HL-60 (cell line): ENCODE measurements at regions not wholly inside any gene's neighbourhood (a gene's known extent, or its start where the extent isn't known, plus 50 kb on each side); places are given as distances from the start of the nearest gene placed in this dataset.

Experiments used
- GABPA ChIP-seq: IDR thresholded peaks from 2 replicates; pipeline ENCODE4 v1.6.1; 2012; ENCODE audit warnings: low read depth
- POLR2AphosphoS5 ChIP-seq: IDR thresholded peaks from 2 replicates; pipeline ENCODE4 v1.6.1; 2012; ENCODE audit warnings: low read depth
- TF ChIP-seq, protein P1 (sequence below): IDR thresholded peaks from one replicate; pipeline ENCODE4 v1.5.1; 2011; ENCODE audit warnings: low read length, control low read depth, inconsistent platforms; ENCODE audit not compliant: insufficient read depth

DNA sequence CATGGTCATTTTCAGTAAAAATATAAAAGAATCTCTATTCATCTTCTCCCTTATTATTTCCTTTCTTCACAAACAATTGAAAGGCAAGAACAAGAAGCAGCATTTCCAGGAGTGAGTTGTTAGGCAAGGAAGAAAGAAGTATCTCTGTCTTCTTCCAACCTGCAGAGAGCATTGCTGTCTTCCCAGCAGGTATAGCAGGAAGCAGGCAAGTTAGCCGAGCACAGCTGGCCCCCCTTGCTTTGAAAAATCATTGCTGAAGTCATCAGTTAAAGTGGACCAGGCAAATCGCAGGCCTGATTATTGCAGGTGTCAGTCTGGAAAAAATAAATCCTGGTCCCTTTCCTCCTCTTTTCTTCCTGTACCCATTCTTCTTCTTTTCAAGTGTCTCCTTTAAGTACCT lies 353.1 kb upstream of the BRINP1 start:
- TF ChIP-seq, protein P1, sequence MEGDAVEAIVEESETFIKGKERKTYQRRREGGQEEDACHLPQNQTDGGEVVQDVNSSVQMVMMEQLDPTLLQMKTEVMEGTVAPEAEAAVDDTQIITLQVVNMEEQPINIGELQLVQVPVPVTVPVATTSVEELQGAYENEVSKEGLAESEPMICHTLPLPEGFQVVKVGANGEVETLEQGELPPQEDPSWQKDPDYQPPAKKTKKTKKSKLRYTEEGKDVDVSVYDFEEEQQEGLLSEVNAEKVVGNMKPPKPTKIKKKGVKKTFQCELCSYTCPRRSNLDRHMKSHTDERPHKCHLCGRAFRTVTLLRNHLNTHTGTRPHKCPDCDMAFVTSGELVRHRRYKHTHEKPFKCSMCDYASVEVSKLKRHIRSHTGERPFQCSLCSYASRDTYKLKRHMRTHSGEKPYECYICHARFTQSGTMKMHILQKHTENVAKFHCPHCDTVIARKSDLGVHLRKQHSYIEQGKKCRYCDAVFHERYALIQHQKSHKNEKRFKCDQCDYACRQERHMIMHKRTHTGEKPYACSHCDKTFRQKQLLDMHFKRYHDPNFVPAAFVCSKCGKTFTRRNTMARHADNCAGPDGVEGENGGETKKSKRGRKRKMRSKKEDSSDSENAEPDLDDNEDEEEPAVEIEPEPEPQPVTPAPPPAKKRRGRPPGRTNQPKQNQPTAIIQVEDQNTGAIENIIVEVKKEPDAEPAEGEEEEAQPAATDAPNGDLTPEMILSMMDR = no peak
- TF ChIP-seq GABPA (no peak), POLR2AphosphoS5 (no peak)
